ENCODE measurements at regions not wholly inside any gene's neighbourhood (a gene's known extent, or its start where the extent isn't known, plus 50 kb on each side); places are given as distances from the start of the nearest gene placed in this dataset.
"Not testable (repeated sequence)": the region's sequence is repeated elsewhere in the genome, so short reads cannot be mapped to it uniquely, and the experiment has no call there.

GRCh38 chr15:84094720-84095119, 140.9 kb upstream of the GOLGA6L4 start:
- DNase-seq: not testable (repeated sequence)

- DNase-seq: not testable (repeated sequence)
Measured at GRCh38 chr15:84097053-84097452, 138.5 kb upstream of the GOLGA6L4 start.

GRCh38 chr15:84098604-84099003, 137.0 kb upstream of the GOLGA6L4 start:
- no peak for DNase-seq

- peak; percentile 61 for DNase-seq
Measured at GRCh38 chr15:84099181-84099580, 136.4 kb upstream of the GOLGA6L4 start.

GRCh38 chr15:84103345-84103744, 132.2 kb upstream of the GOLGA6L4 start:
- DNase-seq: no peak

GRCh38 chr15:84104853-84105252, 130.7 kb upstream of the GOLGA6L4 start:
- DNase-seq: no peak

GRCh38 chr15:84108728-84109127, 126.8 kb upstream of the GOLGA6L4 start:
- peak; percentile 9 for DNase-seq

GRCh38 chr15:84111575-84111974, 124.0 kb upstream of the GOLGA6L4 start:
- DNase-seq: no peak

GRCh38 chr15:84112025-84112424, 123.5 kb upstream of the GOLGA6L4 start:
- no peak for DNase-seq

- DNase-seq: no peak
Measured at GRCh38 chr15:84113919-84114318, 121.7 kb upstream of the GOLGA6L4 start.

GRCh38 chr15:84114680-84115079, 120.9 kb upstream of the GOLGA6L4 start:
- not testable (repeated sequence) for DNase-seq

- DNase-seq: not testable (repeated sequence)
Measured at GRCh38 chr15:84119351-84119750, 116.2 kb upstream of the GOLGA6L4 start.

- DNase-seq: not testable (repeated sequence)
Measured at GRCh38 chr15:84120903-84121302, 114.7 kb upstream of the GOLGA6L4 start.

- DNase-seq: not testable (repeated sequence)
Measured at GRCh38 chr15:84128706-84129105, 106.9 kb upstream of the GOLGA6L4 start.

GRCh38 chr15:84130098-84130831, 105.3 kb upstream of the GOLGA6L4 start:
- DNase-seq: not testable (repeated sequence)

- not testable (repeated sequence) for DNase-seq
Measured at GRCh38 chr15:84135931-84136456, 99.6 kb upstream of the GOLGA6L4 start.

- DNase-seq: peak; percentile 87
Measured at GRCh38 chr15:84142888-84143337, 92.7 kb upstream of the GOLGA6L4 start.

- DNase-seq: no peak
Measured at GRCh38 chr15:84143753-84144314, 91.7 kb upstream of the GOLGA6L4 start.

- DNase-seq: not testable (repeated sequence)
Measured at GRCh38 chr15:84144946-84145345, 90.6 kb upstream of the GOLGA6L4 start.

- not testable (repeated sequence) for DNase-seq
Measured at GRCh38 chr15:84146299-84146698, 89.3 kb upstream of the GOLGA6L4 start.

GRCh38 chr15:84147307-84147706, 88.3 kb upstream of the GOLGA6L4 start:
- DNase-seq: not testable (repeated sequence)

- DNase-seq: no peak
Measured at GRCh38 chr15:84151205-84151931, 84.2 kb upstream of the GOLGA6L4 start.

- DNase-seq: not testable (repeated sequence)
Measured at GRCh38 chr15:84152381-84152979, 83.1 kb upstream of the GOLGA6L4 start.
